GM23338 (cell line): ENCODE measurements at regions not wholly inside any gene's neighbourhood (a gene's known extent, or its start where the extent isn't known, plus 50 kb on each side); places are given as distances from the start of the nearest gene placed in this dataset.

Experiments
- ATAC-seq: fragments of 200-7000 bp; cut with Tn5 transposase; 3 replicates; pipeline ENCODE4 v1.9.1; 2020
- DNase-seq: peaks from one replicate; pipeline ENCODE4 v3.0.0-alpha.2; 2015; ENCODE audit warnings: low spot score
- H2AFZ ChIP-seq: fragments of 200-600 bp; sonication (generic); 2 replicates; pipeline ENCODE4 v1.8.0; 2016; ENCODE audit warnings: antibody characterized with exemption, mild to moderate bottlenecking, moderate library complexity
- H3F3A ChIP-seq: fragments of 200-600 bp; sonication (generic); replicated peaks from 2 replicates; pipeline ENCODE4 v1.8.0; 2017; ENCODE audit warnings: antibody characterized with exemption, mixed run types, low read depth
- H3K27ac ChIP-seq: fragments of 200-600 bp; sonication (generic); 2 replicates; pipeline ENCODE4 v1.6.1; 2016; ENCODE audit warnings: low read depth
- H3K27me3 ChIP-seq: fragments of 200-600 bp; sonication (generic); 2 replicates; pipeline ENCODE4 v1.8.0; 2016; ENCODE audit warnings: mild to moderate bottlenecking, mixed run types, moderate library complexity; ENCODE audit not compliant: insufficient read depth
- H3K36me3 ChIP-seq: fragments of 200-600 bp; sonication (generic); 2 replicates; pipeline ENCODE4 v1.8.0; 2016; ENCODE audit warnings: mild to moderate bottlenecking; ENCODE audit not compliant: insufficient read depth
- H3K4me1 ChIP-seq: fragments of 200-600 bp; sonication (generic); 2 replicates; pipeline ENCODE4 v1.8.0; 2016; ENCODE audit warnings: mild to moderate bottlenecking, moderate library complexity; ENCODE audit not compliant: insufficient read depth
- H3K4me2 ChIP-seq: fragments of 200-600 bp; sonication (generic); 2 replicates; pipeline ENCODE4 v1.7.1; 2017; ENCODE audit warnings: mixed run types
- H3K4me3 ChIP-seq: fragments of 200-600 bp; sonication (generic); 2 replicates; pipeline ENCODE4 v1.6.1; 2016; ENCODE audit warnings: mixed run types
- H3K79me2 ChIP-seq: fragments of 200-600 bp; sonication (generic); replicated peaks from 2 replicates; pipeline ENCODE4 v1.8.0; 2017; ENCODE audit warnings: mild to moderate bottlenecking; ENCODE audit not compliant: insufficient read depth
- H3K9me2 ChIP-seq: fragments of 200-600 bp; sonication (generic); 2 replicates; pipeline ENCODE4 v1.8.0; 2017; ENCODE audit not compliant: insufficient read depth
- H4K20me1 ChIP-seq: fragments of 200-600 bp; sonication (generic); replicated peaks from 2 replicates; pipeline ENCODE4 v1.8.0; 2017; ENCODE audit warnings: mild to moderate bottlenecking; ENCODE audit not compliant: insufficient read depth
- H3K27ac Mint-ChIP-seq: 2 replicates; pipeline ENCODE4 v1.8.0; 2020; ENCODE audit warnings: inconsistent platforms, mild to moderate bottlenecking, moderate library complexity, mixed read lengths
- H3K27me3 Mint-ChIP-seq: 3 replicates; pipeline ENCODE4 v1.8.0; 2022; ENCODE audit warnings: low read depth, mild to moderate bottlenecking, moderate library complexity, mixed read lengths, inconsistent platforms; ENCODE audit not compliant: insufficient read depth, poor library complexity
- H3K36me3 Mint-ChIP-seq: 3 replicates; pipeline ENCODE4 v1.8.0; 2021; ENCODE audit warnings: low read depth, mild to moderate bottlenecking, inconsistent platforms, moderate library complexity, mixed read lengths
- H3K4me1 Mint-ChIP-seq: 3 replicates; pipeline ENCODE4 v1.8.0; 2020; ENCODE audit warnings: mild to moderate bottlenecking, inconsistent platforms, mixed read lengths
- H3K4me3 Mint-ChIP-seq: 3 replicates; pipeline ENCODE4 v1.8.0; 2021; ENCODE audit warnings: moderate library complexity, mild to moderate bottlenecking, inconsistent platforms, mixed read lengths
- H3K9me3 Mint-ChIP-seq: 3 replicates; pipeline ENCODE4 v1.8.0; 2020; ENCODE audit warnings: moderate library complexity, mild to moderate bottlenecking, inconsistent platforms, mixed read lengths
- ETS1 ChIP-seq: IDR thresholded peaks from 2 replicates; pipeline ENCODE4 v1.6.1; 2016; ENCODE audit warnings: antibody characterized with exemption
- EZH2 ChIP-seq: fragments of 200-600 bp; sonication (generic); IDR thresholded peaks from one replicate; pipeline ENCODE4 v1.8.0; 2017; ENCODE audit warnings: antibody characterized with exemption, mild to moderate bottlenecking, low read depth; ENCODE audit not compliant: unreplicated experiment
- REST ChIP-seq: IDR thresholded peaks from one replicate; pipeline ENCODE4 v1.6.1; 2018; ENCODE audit warnings: antibody characterized with exemption; ENCODE audit not compliant: unreplicated experiment
- ZNF331 ChIP-seq: fragments of 250-450 bp; sonication (Bioruptor Pico); IDR thresholded peaks from 2 replicates; pipeline ENCODE4 v1.5.0; 2020; ENCODE audit warnings: low read depth, mild to moderate bottlenecking, moderate library complexity
- ZNF462 ChIP-seq: fragments of 250-450 bp; sonication (Bioruptor Pico); IDR thresholded peaks from 2 replicates; pipeline ENCODE4 v1.5.0; 2020; ENCODE audit warnings: mild to moderate bottlenecking, moderate library complexity

DNA sequence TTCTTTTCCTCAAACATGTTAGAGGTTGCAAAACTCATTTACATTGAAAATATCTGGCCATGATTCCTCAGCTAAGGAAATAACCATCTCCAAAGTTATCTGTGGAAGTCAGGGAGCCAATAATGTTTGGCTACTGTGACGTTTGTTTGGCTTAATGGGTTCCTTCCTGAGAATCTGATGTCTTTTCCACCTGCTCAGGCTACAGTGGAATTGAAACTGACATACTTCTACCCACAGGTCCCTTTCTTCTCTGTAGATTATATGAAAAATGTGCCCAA, 221.1 kb upstream of the XYLT1 start:
- DNase-seq, result no peak
- H3K4me3 Mint-ChIP-seq, result no peak overlapping the region
- no peak overlapping the region for H3K4me3 ChIP-seq
- H3K27ac Mint-ChIP-seq, result no peak overlapping the region
- no peaks in the 10 kb centered on the region for H3K36me3 Mint-ChIP-seq
- no peaks in the 10 kb centered on the region for H3K79me2 ChIP-seq
- H3K4me1 ChIP-seq, result peaks cover 4% of the 10 kb centered on the region; the same call in 1 of the 2 replicates
- no peak for ATAC-seq
- H2AFZ ChIP-seq, result peak overlapping the region; percentile 33; the same call in 1 of the 2 replicates
- 0 out of 2 replicates have a peak, but pooled peaks cover 6% of the 10 kb centered on the region for H3K9me2 ChIP-seq
- no peak overlapping the region for H3K27ac ChIP-seq
- H3K4me2 ChIP-seq, result no peak overlapping the region
- no peaks in the 10 kb centered on the region for H3K36me3 ChIP-seq
- H3K9me3 Mint-ChIP-seq, result no peaks in the 10 kb centered on the region
- H4K20me1 ChIP-seq, result no peaks in the 10 kb centered on the region
- H3K27me3 ChIP-seq, result no peaks in the 10 kb centered on the region
- TF ChIP-seq EZH2, result no peak
- no peak for TF ChIP-seq ETS1
- TF ChIP-seq ZNF462 (CRISPR knock-in tag), result no peak
- TF ChIP-seq ZNF331 (CRISPR knock-in tag), result no peak
- TF ChIP-seq REST, result no peak
- H3K27me3 Mint-ChIP-seq, result peaks cover 6% of the 10 kb centered on the region
- peaks cover 18% of the 10 kb centered on the region for H3K4me1 Mint-ChIP-seq
- H3F3A ChIP-seq, result no peaks in the 10 kb centered on the region
